ENCODE measurements at regions not wholly inside any gene's neighbourhood (a gene's known extent, or its start where the extent isn't known, plus 50 kb on each side); places are given as distances from the start of the nearest gene placed in this dataset.

- no peak overlapping the region for H3K4me3 ChIP-seq (ENCODE audit: low read length in 3 of 3)
- H3K9ac ChIP-seq (ENCODE audit: low read length in 3 of 3), result no peak overlapping the region
- no peaks in the 10 kb centered on the region for H3K9me3 ChIP-seq (ENCODE audit: control insufficient read depth in 2 of 3, insufficient read depth in 1 of 3, low read length in 3 of 3)
- TF ChIP-seq CTCF (IDR thresholded peaks at IDR 0.05; ENCODE audit: borderline replicate concordance, extremely low read depth, insufficient read depth), result no peak
- FAIRE-seq, result no peak
- H3K27ac ChIP-seq (ENCODE audit: low read depth in 2 of 2, low read length in 2 of 2), result no peak overlapping the region
- no peaks in the 10 kb centered on the region for H3K27me3 ChIP-seq (ENCODE audit: control insufficient read depth, insufficient read depth, low read length)
- no peaks in the 10 kb centered on the region for H3K36me3 ChIP-seq (ENCODE audit: control insufficient read depth in 2 of 3, insufficient read depth in 3 of 3, low read length in 3 of 3)
- H3K4me1 ChIP-seq (ENCODE audit: control insufficient read depth in 2 of 3, insufficient read depth in 2 of 3, low read depth in 1 of 3, low read length in 3 of 3), result no peaks in the 10 kb centered on the region
- intact Hi-C loops (cut with DNase I), result no loop called here
- no peak for DNase-seq
These were observed 151.3 kb upstream of the HMHB1 start for GRCh38 chr5:143660625-143661024.

DNA sequence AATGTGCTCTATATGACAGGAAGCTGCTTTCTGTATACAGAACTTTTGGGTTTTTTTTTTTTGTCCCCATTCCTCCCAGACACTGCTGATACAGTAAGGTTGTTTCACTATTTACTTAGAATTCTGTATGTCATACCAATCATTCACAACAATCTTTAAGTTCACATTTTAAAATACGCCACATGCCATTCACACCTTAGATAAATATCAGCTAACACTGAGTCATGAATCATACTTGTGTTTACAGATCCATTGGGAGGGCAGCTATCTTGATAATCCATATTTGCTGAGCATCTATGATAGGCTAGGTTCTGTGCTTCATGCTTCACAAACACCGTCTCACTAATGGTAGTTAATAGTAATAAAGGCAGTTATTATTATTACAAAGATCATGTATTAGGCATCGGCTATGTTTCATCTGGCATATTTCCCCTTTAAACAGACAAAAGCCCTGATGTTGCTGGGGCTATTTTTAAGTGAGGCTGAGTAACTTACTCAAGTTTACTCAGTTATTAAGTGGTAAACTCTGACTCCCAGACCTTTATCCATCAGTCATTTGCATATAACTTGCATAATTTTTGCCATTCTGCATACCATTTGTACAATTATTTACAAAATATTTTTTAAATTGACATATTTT, 152.2 kb upstream of the HMHB1 start:
- H3K4me1 ChIP-seq (ENCODE audit: control insufficient read depth in 2 of 3, insufficient read depth in 2 of 3, low read depth in 1 of 3, low read length in 3 of 3), result no peaks in the 10 kb centered on the region
- DNase-seq (no peak), FAIRE-seq (no peak)
- no peaks in the 10 kb centered on the region for H3K27me3 ChIP-seq (ENCODE audit: control insufficient read depth, insufficient read depth, low read length)
- no peak overlapping the region for H3K27ac ChIP-seq (ENCODE audit: low read depth in 2 of 2, low read length in 2 of 2)
- H3K9me3 ChIP-seq (ENCODE audit: control insufficient read depth in 2 of 3, insufficient read depth in 1 of 3, low read length in 3 of 3), result no peaks in the 10 kb centered on the region
- H3K36me3 ChIP-seq (ENCODE audit: control insufficient read depth in 2 of 3, insufficient read depth in 3 of 3, low read length in 3 of 3), result no peaks in the 10 kb centered on the region
- no peak overlapping the region for H3K4me3 ChIP-seq (ENCODE audit: low read length in 3 of 3)
- H3K9ac ChIP-seq (ENCODE audit: low read length in 3 of 3), result no peak overlapping the region
- intact Hi-C loops (cut with DNase I), result no loop called here
- no peak for TF ChIP-seq CTCF (IDR thresholded peaks at IDR 0.05; ENCODE audit: borderline replicate concordance, extremely low read depth, insufficient read depth)

GRCh38 chr5:143658956-143659355, 153.0 kb upstream of the HMHB1 start:
- no peak for DNase-seq
- no peak overlapping the region for H3K27ac ChIP-seq (ENCODE audit: low read depth in 2 of 2, low read length in 2 of 2)
- intact Hi-C loops (cut with DNase I), result no loop called here
- no peaks in the 10 kb centered on the region for H3K36me3 ChIP-seq (ENCODE audit: control insufficient read depth in 2 of 3, insufficient read depth in 3 of 3, low read length in 3 of 3)
- no peaks in the 10 kb centered on the region for H3K4me1 ChIP-seq (ENCODE audit: control insufficient read depth in 2 of 3, insufficient read depth in 2 of 3, low read depth in 1 of 3, low read length in 3 of 3)
- H3K27me3 ChIP-seq (ENCODE audit: control insufficient read depth, insufficient read depth, low read length), result no peaks in the 10 kb centered on the region
- no peaks in the 10 kb centered on the region for H3K9me3 ChIP-seq (ENCODE audit: control insufficient read depth in 2 of 3, insufficient read depth in 1 of 3, low read length in 3 of 3)
- H3K4me3 ChIP-seq (ENCODE audit: low read length in 3 of 3), result no peak overlapping the region
- no peak for FAIRE-seq
- H3K9ac ChIP-seq (ENCODE audit: low read length in 3 of 3), result no peak overlapping the region
- no peak for TF ChIP-seq CTCF (IDR thresholded peaks at IDR 0.05; ENCODE audit: borderline replicate concordance, extremely low read depth, insufficient read depth)

Data from kidney (tissue), 13 donors.